Hepatocyte (in vitro differentiated cells): ENCODE measurements at regions not wholly inside any gene's neighbourhood (a gene's known extent, or its start where the extent isn't known, plus 50 kb on each side); places are given as distances from the start of the nearest gene placed in this dataset.

ENCODE experiments used
- CTCF ChIP-seq: fragments of 200-600 bp; sonication (generic); IDR thresholded peaks from 2 replicates; pipeline ENCODE4 v1.5.1; 2016; ENCODE audit warnings: antibody characterized with exemption, mild to moderate bottlenecking; ENCODE audit not compliant: poor library complexity
- EZH2 ChIP-seq: fragments of 200-600 bp; sonication (generic); IDR thresholded peaks from 2 replicates; pipeline ENCODE4 v1.6.1; 2016; ENCODE audit warnings: antibody characterized with exemption, mild to moderate bottlenecking, borderline replicate concordance
- EZH2phosphoT487 ChIP-seq: fragments of 200-600 bp; sonication (generic); IDR thresholded peaks from one replicate; pipeline ENCODE4 v1.6.1; 2018; ENCODE audit warnings: antibody characterized with exemption, mild to moderate bottlenecking, low read depth, moderate library complexity; ENCODE audit not compliant: unreplicated experiment, severe bottlenecking

GRCh38 chr22:27070594-27070993 is 413.2 kb downstream of the MIAT start:
- TF ChIP-seq CTCF (no peak), EZH2 (no peak), EZH2phosphoT487 (no peak)
